Prostate gland (tissue), 2 donors: ENCODE measurements at regions not wholly inside any gene's neighbourhood (a gene's known extent, or its start where the extent isn't known, plus 50 kb on each side); places are given as distances from the start of the nearest gene placed in this dataset.

Experiments used
- DNase-seq: peaks from one replicate; pipeline ENCODE4 v3.0.0-alpha.2; 2019; ENCODE audit warnings: low spot score
- H3K27ac ChIP-seq, 2 donors: fragments of 200-600 bp; sonication (generic); 2 replicates each; pipeline ENCODE4 v1.5.1; 2017 to 2019
- H3K27me3 ChIP-seq: fragments of 200-600 bp; sonication (generic); replicated peaks from 2 replicates; pipeline ENCODE4 v1.5.1; 2019; ENCODE audit not compliant: insufficient read depth
- H3K36me3 ChIP-seq, 2 donors: fragments of 200-600 bp; sonication (generic); 1 replicate in 1 of 2; 2 replicates in 1 of 2; pipeline versions ENCODE4 v1.5.1 to v1.8.1; 2017 to 2019
- H3K4me1 ChIP-seq: fragments of 200-600 bp; sonication (generic); replicated peaks from 2 replicates; pipeline ENCODE4 v1.5.1; 2019
- H3K4me3 ChIP-seq, 2 donors: fragments of 200-600 bp; sonication (generic); 2 replicates each; pipeline ENCODE4 v1.5.1; 2017 to 2019
- H3K9me3 ChIP-seq: fragments of 200-600 bp; sonication (generic); 2 replicates; pipeline ENCODE4 v1.5.1; 2017
- CTCF ChIP-seq, 4 experiments: fragments of 200-600 bp in 2 of 4; fragments of 450-650 bp in 2 of 4; sonication (generic) in 2 of 4; IDR thresholded peaks; 1 replicate in 3 of 4; 2 replicates in 1 of 4; pipeline ENCODE4 v1.5.1; 2016 to 2019; ENCODE audit warnings: antibody characterized with exemption in 4 of 4, mild to moderate bottlenecking in 2 of 4, moderate library complexity in 2 of 4
- POLR2A ChIP-seq: fragments of 450-650 bp; IDR thresholded peaks from one replicate; pipeline ENCODE4 v1.6.1; 2016; ENCODE audit warnings: antibody characterized with exemption, mild to moderate bottlenecking
- POLR2AphosphoS5 ChIP-seq: sonication (generic); formaldehyde crosslinking; IDR thresholded peaks from one replicate; pipeline ENCODE4 v1.6.1; 2017; ENCODE audit warnings: antibody characterized with exemption
- WGBS: methylation state at CpG from one replicate; pipeline ENCODE4 v1.1.5; 2018; 5-methylcytosine and 5-hydroxymethylcytosine counted together
- intact Hi-C: fragments of 100-400 bp; cut with DNase I; formaldehyde crosslinking; loops from one replicate; pipeline ENCODE4 v1.14.2; 2022

- Histone ChIP-seq H3K9me3 (no peaks in the 10 kb centered on the region), H3K27me3 (no peaks in the 10 kb centered on the region), H3K27ac (no peak overlapping the region), H3K4me3 (no peak overlapping the region), H3K36me3 (no peaks in the 10 kb centered on the region), H3K4me1 (peaks cover 4% of the 10 kb centered on the region)
- DNase-seq = no peak
- WGBS = 86% methylated on average over 3 of the region's 3 CpGs
- intact Hi-C loops = loop anchor here (5.0 kb wide), 1 partner anchor 481 kb away; no protein-coding TSS in a partner anchor
- TF ChIP-seq POLR2A = no peak
- no peak for TF ChIP-seq CTCF (IDR thresholded peaks at IDR 0.05)
- TF ChIP-seq POLR2AphosphoS5 = no peak
Observed at GRCh38 chr9:95715868-95716435, 159.5 kb upstream of the ERCC6L2 start.

GRCh38 chr9:95710446-95710845 is 165.0 kb upstream of the ERCC6L2 start:
- intact Hi-C loops = no loop called here
- no peaks in the 10 kb centered on the region for H3K36me3 ChIP-seq
- H3K9me3 ChIP-seq = no peaks in the 10 kb centered on the region
- H3K4me3 ChIP-seq = no peak overlapping the region
- no peak for DNase-seq
- 94% methylated on average over 8 of the region's 8 CpGs for WGBS
- TF ChIP-seq POLR2AphosphoS5 = no peak
- no peak for TF ChIP-seq POLR2A
- TF ChIP-seq CTCF (IDR thresholded peaks at IDR 0.05) = no peak
- H3K27me3 ChIP-seq = no peaks in the 10 kb centered on the region
- H3K27ac ChIP-seq = no peak overlapping the region
- H3K4me1 ChIP-seq = peaks cover 7% of the 10 kb centered on the region

GRCh38 chr9:95696701-95697100 is 178.8 kb upstream of the ERCC6L2 start:
- H3K27ac ChIP-seq = no peak overlapping the region
- DNase-seq = no peak
- H3K36me3 ChIP-seq = no peaks in the 10 kb centered on the region
- intact Hi-C loops = no loop called here
- no peaks in the 10 kb centered on the region for H3K4me1 ChIP-seq
- no peak overlapping the region for H3K4me3 ChIP-seq
- 80% methylated on average over 1 of the region's 1 CpG for WGBS
- H3K27me3 ChIP-seq = no peaks in the 10 kb centered on the region
- no peaks in the 10 kb centered on the region for H3K9me3 ChIP-seq
- TF ChIP-seq POLR2A = no peak
- TF ChIP-seq CTCF (IDR thresholded peaks at IDR 0.05) = no peak
- no peak for TF ChIP-seq POLR2AphosphoS5

GRCh38 chr9:95691435-95691834 is 174.7 kb upstream of the PTCH1 start:
- Histone ChIP-seq H3K4me3 (no peak overlapping the region), H3K36me3 (no peaks in the 10 kb centered on the region), H3K27ac (no peak overlapping the region), H3K4me1 (no peaks in the 10 kb centered on the region), H3K9me3 (no peaks in the 10 kb centered on the region), H3K27me3 (no peaks in the 10 kb centered on the region)
- whole genome bisulfite sequencing = 84% methylated on average over 4 of the region's 4 CpGs
- intact Hi-C loops = no loop called here
- DNase-seq = no peak
- TF ChIP-seq POLR2AphosphoS5 (no peak), POLR2A (no peak), CTCF (IDR thresholded peaks at IDR 0.05) (no peak)

GRCh38 chr9:95689669-95690068 is 172.9 kb upstream of the PTCH1 start:
- no peak overlapping the region for H3K27ac ChIP-seq
- H3K4me3 ChIP-seq = no peak overlapping the region
- no peaks in the 10 kb centered on the region for H3K9me3 ChIP-seq
- no peaks in the 10 kb centered on the region for H3K27me3 ChIP-seq
- intact Hi-C loops = no loop called here
- no peaks in the 10 kb centered on the region for H3K4me1 ChIP-seq
- whole genome bisulfite sequencing = 90% methylated on average over 2 of the region's 2 CpGs
- DNase-seq = no peak
- no peaks in the 10 kb centered on the region for H3K36me3 ChIP-seq
- TF ChIP-seq POLR2AphosphoS5 = no peak
- no peak for TF ChIP-seq CTCF (IDR thresholded peaks at IDR 0.05)
- no peak for TF ChIP-seq POLR2A
